HFFc6 (cell line): ENCODE measurements at regions not wholly inside any gene's neighbourhood (a gene's known extent, or its start where the extent isn't known, plus 50 kb on each side); places are given as distances from the start of the nearest gene placed in this dataset.
A peak's percentile ranks its signal among the peaks of the same experiment; 100 is the strongest.

Source experiments
- DNase-seq: peaks from one replicate; pipeline ENCODE4 v3.0.0-alpha.2; 2018
- H3K27ac Mint-ChIP-seq: 2 replicates; pipeline ENCODE4 v1.8.0; 2020; ENCODE audit warnings: mild to moderate bottlenecking, mixed read lengths
- H3K27me3 Mint-ChIP-seq: 2 replicates; pipeline ENCODE4 v1.8.0; 2021; ENCODE audit warnings: mild to moderate bottlenecking, moderate library complexity, mixed read lengths; ENCODE audit not compliant: insufficient read depth
- H3K36me3 Mint-ChIP-seq: 2 replicates; pipeline ENCODE4 v1.8.0; 2021; ENCODE audit warnings: low read depth, mixed read lengths
- H3K4me1 Mint-ChIP-seq: 2 replicates; pipeline ENCODE4 v1.8.0; 2020; ENCODE audit warnings: low read depth, mixed read lengths
- H3K4me3 Mint-ChIP-seq: 2 replicates; pipeline ENCODE4 v1.8.0; 2020; ENCODE audit warnings: mild to moderate bottlenecking, moderate library complexity, mixed read lengths
- H3K9me3 Mint-ChIP-seq: 2 replicates; pipeline ENCODE4 v1.8.0; 2020; ENCODE audit warnings: mild to moderate bottlenecking, mixed read lengths
- CTCF ChIP-seq: fragments of 200-600 bp; sonication (generic); IDR thresholded peaks from 2 replicates; pipeline ENCODE4 v1.5.0; 2021; ENCODE audit warnings: antibody characterized with exemption, mild to moderate bottlenecking

- no peak overlapping the region for H3K4me3 Mint-ChIP-seq
- no peak overlapping the region for H3K27ac Mint-ChIP-seq
- TF ChIP-seq CTCF, result no peak
- H3K9me3 Mint-ChIP-seq, result peaks cover 9% of the 10 kb centered on the region; the same call in 1 of the 2 replicates
- peaks cover 36% of the 10 kb centered on the region for H3K4me1 Mint-ChIP-seq
- H3K27me3 Mint-ChIP-seq, result no peaks in the 10 kb centered on the region; the same call in 1 of the 2 replicates
- DNase-seq, result no peak
- peaks cover 8% of the 10 kb centered on the region for H3K36me3 Mint-ChIP-seq
These were observed 254.3 kb downstream of the LTN1 start for GRCh38 chr21:28738420-28738704.

- Mint-ChIP-seq H3K4me1 (peaks cover 31% of the 10 kb centered on the region), H3K27ac (peak overlapping the region; percentile 62)
- TF ChIP-seq CTCF, result no peak
These were observed 254.8 kb downstream of the LTN1 start for GRCh38 chr21:28737674-28738419.

GRCh38 chr21:28734522-28735175, 258.0 kb downstream of the LTN1 start:
- Mint-ChIP-seq H3K36me3 (peaks cover 12% of the 10 kb centered on the region; the same call in 1 of the 2 replicates), H3K4me1 (peaks cover 21% of the 10 kb centered on the region), H3K27me3 (no peaks in the 10 kb centered on the region; the same call in 1 of the 2 replicates), H3K27ac (no peak overlapping the region), H3K4me3 (no peak overlapping the region), H3K9me3 (peaks cover 9% of the 10 kb centered on the region)
- no peak for TF ChIP-seq CTCF
- no peak for DNase-seq

More at GRCh38 chr21:28737674-28738419, 254.8 kb downstream of the LTN1 start:
- peaks cover 9% of the 10 kb centered on the region; the same call in 1 of the 2 replicates for H3K9me3 Mint-ChIP-seq
- no peak overlapping the region for H3K4me3 Mint-ChIP-seq
- H3K27me3 Mint-ChIP-seq, result no peaks in the 10 kb centered on the region; the same call in 1 of the 2 replicates
- peaks cover 6% of the 10 kb centered on the region for H3K36me3 Mint-ChIP-seq
- DNase-seq, result peak; percentile 31

GRCh38 chr21:28731700-28732321, 260.9 kb downstream of the LTN1 start:
- no peak for TF ChIP-seq CTCF
- H3K9me3 Mint-ChIP-seq, result peaks cover 9% of the 10 kb centered on the region
- H3K4me1 Mint-ChIP-seq, result no peaks in the 10 kb centered on the region

GRCh38 chr21:28729887-28730286, 262.8 kb downstream of the LTN1 start:
- H3K36me3 Mint-ChIP-seq, result peaks cover 6% of the 10 kb centered on the region; the same call in 1 of the 2 replicates
- no peak for TF ChIP-seq CTCF

More at GRCh38 chr21:28731700-28732321, 260.9 kb downstream of the LTN1 start:
- no peaks in the 10 kb centered on the region for H3K27me3 Mint-ChIP-seq
- H3K4me3 Mint-ChIP-seq, result no peak overlapping the region
- peaks cover 12% of the 10 kb centered on the region; the same call in 1 of the 2 replicates for H3K36me3 Mint-ChIP-seq
- no peak for DNase-seq
- no peak overlapping the region for H3K27ac Mint-ChIP-seq

More at GRCh38 chr21:28729887-28730286, 262.8 kb downstream of the LTN1 start:
- no peaks in the 10 kb centered on the region; the same call in 1 of the 2 replicates for H3K9me3 Mint-ChIP-seq
- H3K27ac Mint-ChIP-seq, result no peak overlapping the region
- DNase-seq, result no peak
- no peak overlapping the region for H3K4me3 Mint-ChIP-seq
- H3K4me1 Mint-ChIP-seq, result no peaks in the 10 kb centered on the region
- H3K27me3 Mint-ChIP-seq, result no peaks in the 10 kb centered on the region; the same call in 1 of the 2 replicates
